ENCODE measurements at regions not wholly inside any gene's neighbourhood (a gene's known extent, or its start where the extent isn't known, plus 50 kb on each side); places are given as distances from the start of the nearest gene placed in this dataset.

DNA sequence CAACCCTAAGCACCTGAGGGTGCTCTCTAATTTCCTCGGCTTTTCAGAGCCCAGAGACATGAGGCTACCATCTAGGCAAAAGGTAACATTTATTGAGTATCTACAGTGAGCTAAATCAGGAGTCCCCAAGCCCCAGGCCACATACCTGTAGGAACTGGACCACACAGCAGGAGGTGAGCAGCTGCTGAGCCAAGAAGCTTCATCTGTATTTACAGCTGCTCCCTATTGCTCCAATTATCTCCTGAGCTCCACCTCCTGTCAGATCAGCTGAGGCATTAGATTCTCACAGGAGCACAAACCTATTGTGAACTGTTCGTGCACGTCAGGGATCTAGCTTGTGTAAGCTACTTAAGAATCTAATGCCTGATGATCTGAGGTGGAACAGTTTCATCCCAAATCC is 70.2 kb downstream of the RND3 start:
- no peak for DNase-seq (ENCODE audit: low read depth in 2 of 3, low spot score in 2 of 3)

DNA sequence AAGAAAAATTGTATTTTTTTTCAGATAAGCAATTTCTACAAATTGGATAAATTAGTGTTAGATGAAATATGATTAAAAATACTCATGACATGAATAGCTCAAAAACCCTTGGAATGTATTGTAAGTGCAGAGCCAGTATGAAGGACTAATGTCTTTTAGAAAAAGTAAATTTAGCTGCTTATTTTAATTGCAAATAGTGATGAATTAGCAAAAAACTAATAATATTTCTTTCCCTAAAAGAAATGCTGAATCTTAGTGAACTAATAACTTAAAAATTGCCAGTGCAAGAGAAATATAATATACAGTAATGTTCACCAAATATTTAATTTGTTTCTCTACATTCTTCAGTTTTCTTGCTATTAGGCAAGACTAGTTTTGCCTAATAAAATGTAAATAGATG is 72.4 kb downstream of the RND3 start:
- no peak for DNase-seq (ENCODE audit: low read depth in 2 of 3, low spot score in 2 of 3)

DNA sequence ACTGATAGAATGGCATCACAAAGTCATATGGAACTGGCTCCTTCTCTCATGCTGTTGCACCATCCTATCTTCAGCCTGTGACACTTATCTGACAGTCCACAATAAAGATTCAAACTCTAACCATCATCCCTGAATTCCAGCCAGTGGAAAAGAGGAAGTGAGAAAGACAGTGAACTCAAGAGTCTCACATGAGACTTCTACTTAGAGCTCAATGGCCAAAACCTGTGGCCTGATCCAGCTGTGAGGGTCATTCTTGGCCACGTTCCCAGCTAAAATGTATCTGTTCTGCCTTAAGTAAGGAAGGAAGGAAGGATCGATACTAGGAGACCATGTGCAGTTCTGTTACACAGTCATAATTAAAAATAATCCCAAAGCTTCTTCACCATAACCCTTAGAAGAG is 73.6 kb downstream of the RND3 start:
- DNase-seq (ENCODE audit: low read depth in 2 of 3, low spot score in 2 of 3) = no peak

DNA sequence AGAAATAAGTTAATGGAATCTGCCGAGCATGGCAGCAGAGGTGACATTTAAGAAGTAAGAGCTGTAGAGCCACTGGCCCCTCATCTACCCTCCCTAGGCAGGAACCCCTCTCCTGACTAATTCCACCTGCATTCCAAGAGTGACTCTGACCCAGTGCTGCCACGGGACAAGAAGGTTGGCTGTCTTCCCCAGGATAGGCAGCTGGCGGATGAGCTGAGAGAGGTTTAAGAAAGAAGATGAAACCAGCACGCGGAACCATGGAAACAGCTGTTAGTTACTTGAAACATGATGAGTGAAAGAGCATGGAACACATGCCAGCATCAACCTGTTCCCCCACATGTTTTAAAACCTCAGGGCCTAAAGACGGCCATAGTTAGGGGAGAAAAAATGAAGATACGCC is 74.1 kb downstream of the RND3 start:
- DNase-seq (ENCODE audit: low read depth in 2 of 3, low spot score in 2 of 3) = no peak

DNA sequence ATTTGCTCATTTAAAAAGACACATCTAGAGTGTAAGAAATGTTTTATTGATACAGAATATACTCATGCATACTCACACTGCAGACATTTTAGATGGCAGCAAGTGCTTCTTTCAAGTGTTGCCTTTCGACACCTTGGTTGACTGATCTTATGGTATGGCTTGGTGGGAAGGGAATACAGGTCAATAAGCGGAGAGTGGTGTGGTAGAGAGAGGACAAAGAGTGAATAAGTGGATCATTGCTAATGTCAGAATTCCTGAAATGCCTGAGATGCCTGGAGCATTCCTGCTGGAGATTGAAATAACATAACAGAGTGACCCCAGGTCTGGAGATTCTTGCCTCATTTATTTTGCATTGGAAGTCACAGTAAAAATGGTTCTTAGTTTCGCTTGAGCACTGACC is 76.7 kb downstream of the RND3 start:
- DNase-seq (ENCODE audit: low read depth in 2 of 3, low spot score in 2 of 3) = no peak

DNA sequence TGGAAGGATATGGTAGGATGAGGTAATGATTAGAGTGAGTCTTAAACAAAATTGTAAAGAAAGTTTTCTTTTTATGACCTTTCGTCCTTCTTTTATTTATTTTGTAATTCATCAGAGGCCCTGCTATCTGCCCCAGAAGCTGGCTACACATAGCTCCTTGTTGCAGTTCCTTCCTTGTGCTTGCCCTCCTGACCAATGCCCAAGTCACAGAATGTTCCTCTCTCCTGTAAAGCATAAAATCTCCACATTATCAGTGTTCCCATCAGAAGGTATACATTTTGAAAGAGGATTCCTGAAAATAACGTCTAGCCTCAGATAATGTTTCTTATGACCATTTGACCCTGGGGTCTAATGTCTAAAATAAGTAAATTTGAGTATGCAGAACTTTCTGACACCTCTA is 78.3 kb downstream of the RND3 start:
- DNase-seq (ENCODE audit: low read depth in 2 of 3, low spot score in 2 of 3) = no peak

DNA sequence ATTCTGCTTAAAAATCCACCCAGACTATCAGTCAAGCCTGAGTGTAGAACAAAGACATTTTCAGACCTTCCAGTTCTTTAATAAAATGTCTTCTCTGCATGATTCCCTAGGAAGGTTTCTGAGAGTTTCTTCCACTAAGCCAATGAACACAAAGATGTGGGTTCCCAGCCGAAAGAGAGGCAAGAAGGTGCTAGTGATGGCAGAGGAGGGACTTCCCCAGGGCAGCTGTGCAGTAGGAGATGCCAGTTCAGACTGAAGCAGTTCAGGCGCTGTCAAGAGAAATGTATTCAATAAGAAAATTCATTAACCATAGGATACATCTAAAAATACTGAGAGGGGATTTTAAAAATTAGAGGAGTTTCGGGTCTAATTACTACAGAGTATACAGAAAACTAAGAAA is 83.3 kb downstream of the RND3 start:
- DNase-seq (ENCODE audit: low read depth in 2 of 3, low spot score in 2 of 3) = no peak

DNA sequence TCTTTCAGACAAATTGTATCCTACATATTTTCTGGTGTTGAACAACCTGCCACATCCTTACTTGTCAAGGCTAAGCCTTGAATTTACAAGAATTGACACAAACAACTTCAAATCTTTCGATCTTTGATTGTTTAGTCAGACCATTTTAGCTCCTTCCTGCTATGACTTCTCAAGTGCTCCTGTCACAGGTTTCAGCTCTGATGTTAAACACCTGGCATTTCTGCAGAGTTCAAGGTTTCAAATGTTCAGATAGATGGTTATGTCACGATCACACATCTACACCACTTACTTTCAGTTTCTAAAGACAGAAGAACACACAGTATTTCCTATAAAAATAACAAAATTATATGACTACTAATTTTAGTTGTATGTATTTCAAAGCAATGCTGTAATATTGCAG is 84.0 kb downstream of the RND3 start:
- no peak for DNase-seq (ENCODE audit: low read depth in 2 of 3, low spot score in 2 of 3)

DNA sequence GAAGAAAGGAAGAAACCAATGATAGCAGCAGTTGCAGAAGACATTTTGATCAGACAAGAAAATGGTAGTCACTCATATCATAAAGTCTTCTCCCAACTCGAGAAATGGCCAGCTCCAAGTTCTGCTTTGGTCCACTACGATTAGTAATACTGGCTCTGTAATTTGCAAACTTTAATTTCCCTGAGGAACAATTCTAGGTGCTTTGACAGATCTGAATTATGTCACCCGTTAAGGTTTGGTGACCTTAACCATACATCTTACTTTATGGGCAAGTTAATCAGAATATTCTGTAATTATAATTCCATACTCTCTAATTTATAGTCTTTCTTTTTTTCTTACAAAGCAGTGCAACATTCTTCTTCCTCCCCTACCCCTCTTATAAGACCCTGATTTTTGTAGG is 84.5 kb downstream of the RND3 start:
- no peak for DNase-seq (ENCODE audit: low read depth in 2 of 3, low spot score in 2 of 3)

DNA sequence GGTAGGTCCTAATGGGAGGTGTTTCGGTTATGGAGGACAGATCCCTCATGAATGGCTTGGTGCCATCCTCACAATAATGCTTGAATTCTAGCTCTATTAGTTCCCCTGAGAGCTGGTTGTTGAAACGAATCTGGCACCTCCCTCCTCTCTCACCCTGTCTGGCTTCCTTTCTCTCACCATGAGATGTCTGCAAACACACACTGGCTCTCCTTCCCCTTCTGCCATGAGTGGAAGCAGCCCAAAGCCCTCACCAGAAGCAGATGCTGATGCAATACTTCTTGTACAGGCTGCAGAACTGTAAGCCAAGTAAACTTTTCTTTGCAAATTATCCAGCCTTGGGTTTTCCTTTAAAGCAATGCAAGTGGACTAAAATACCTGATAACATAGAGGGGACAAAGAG is 86.6 kb downstream of the RND3 start:
- DNase-seq (ENCODE audit: low read depth in 2 of 3, low spot score in 2 of 3) = no peak

DNA sequence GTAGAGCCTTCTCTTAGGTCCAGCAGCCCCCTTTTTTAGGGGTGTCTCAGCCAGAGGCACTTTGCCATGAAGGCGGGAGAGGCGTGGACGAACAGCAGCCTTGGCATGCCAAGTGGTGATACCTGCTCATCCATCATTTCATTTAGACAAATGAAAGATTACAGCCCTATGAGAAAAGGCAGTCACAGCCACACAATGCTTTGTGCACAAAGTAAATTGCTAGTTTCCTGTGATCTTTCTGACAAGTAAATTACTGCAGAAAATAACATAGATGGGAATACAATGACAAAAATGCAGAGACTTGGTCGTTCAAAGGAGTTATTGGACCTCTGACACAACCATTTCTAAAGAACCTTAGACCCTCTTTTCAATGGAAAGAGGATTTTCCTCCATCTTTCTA is 94.9 kb downstream of the RND3 start:
- no peak for DNase-seq (ENCODE audit: low read depth in 2 of 3, low spot score in 2 of 3)

DNA sequence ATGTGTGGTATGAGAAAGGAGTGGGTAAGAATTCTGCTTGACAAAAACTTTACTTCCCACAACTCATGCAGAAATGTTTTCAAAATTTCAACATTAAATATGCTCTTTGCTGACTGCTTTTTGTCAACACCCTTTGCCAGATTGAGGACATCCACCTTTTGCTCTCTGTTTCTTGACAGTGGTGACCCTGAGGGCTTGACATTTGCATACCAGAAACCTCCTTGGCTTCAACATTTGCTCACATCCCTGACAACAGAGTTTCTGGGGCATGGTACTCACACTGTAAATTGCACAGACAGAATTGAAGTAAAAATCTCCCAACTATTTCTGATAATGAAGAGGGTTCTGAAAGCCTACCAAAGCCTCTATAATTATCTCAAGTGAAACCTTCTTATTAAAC is 95.7 kb downstream of the RND3 start:
- no peak for DNase-seq (ENCODE audit: low read depth in 2 of 3, low spot score in 2 of 3)

DNA sequence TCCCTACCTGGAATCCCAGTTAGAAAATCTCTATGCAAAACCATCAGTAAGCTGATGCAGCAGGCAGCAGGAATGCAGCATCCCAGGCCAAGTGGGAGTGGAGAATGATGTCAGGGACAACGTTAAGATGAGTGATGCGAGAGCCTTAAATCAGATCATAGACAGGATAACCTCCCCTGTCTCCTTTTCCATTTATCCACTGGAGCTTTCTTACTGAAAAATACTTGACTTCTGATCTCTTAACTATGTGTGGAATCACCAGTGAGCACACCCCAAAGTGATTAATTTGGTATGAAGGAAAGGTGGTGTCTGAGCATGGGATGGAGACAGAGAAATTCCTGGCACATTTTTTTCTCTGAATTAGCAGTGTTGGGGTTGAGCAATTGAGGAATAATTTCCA is 98.0 kb downstream of the RND3 start:
- no peak for DNase-seq (ENCODE audit: low read depth in 2 of 3, low spot score in 2 of 3)

DNA sequence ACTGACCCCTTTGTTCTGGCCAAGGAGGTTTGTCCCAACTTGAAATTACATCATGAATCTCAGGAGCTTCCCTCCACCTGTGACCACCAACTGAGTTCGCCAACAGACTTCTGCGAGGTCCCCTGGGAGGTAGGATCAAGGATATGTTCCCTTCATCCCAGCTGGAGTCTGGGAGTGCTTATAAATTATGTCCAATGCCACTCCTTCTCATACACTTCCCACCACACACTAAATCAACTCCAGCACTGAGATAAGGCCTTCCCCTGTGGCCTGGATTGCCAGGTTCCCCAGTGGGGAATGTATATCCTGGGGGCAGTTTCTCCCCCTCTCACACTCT is 99.2 kb downstream of the RND3 start:
- no peak for DNase-seq (ENCODE audit: low read depth in 2 of 3, low spot score in 2 of 3)

DNA sequence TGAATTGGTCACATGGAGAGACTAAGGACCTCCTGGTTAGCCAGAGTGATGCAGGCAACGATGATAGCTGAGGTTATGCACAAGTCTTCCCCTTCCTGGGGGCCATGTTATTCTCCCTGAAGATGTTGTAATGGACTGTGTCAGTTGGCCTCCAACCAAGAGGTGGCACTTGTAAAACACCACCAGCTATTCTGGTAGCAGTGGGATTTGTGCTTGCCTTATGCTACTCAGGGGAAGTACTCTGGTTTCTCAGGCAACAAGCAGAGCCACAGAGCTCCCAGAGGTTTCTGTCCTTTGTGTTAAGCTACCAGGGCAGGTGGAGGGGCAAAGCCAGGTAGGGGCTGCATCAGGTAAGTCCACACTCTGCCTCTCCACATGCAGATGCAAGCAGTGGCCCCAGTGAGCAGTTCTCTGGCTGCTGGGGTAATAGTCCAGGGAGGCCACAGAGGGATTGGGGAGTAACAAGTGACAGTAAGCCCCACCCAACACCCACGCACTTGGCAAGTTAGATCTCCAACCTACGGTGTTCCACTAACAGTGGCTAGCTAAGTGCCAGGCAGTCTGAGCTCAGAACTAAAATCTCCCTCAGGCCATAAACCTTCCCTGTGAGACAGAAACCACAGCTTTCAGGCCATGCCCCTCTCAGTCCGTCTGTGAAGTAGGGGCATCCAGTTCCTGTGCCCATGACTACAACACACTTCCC is 99.7 kb downstream of the RND3 start:
- DNase-seq (ENCODE audit: low read depth in 2 of 3, low spot score in 2 of 3) = no peak

DNA sequence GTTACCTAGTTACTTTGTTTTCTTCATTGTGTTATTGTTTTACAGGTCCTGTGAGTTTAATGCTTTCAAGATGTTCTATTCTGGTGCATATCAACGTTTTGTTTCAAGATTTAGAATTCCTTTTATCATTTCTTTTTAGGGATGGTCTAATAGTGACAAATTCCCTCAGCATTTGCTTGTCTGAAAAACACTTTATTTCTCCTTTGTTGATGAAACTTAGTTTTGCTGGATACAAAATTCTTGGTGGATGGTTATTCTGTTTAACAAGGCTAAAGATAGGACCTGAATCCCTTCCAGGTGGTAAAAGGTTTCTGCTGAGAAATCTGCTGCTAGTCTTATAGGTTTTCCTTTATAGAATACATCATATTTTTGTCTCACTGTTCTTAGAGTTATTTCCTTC is 102.3 kb downstream of the RND3 start:
- no peak for DNase-seq (ENCODE audit: low read depth in 2 of 3, low spot score in 2 of 3)

DNA sequence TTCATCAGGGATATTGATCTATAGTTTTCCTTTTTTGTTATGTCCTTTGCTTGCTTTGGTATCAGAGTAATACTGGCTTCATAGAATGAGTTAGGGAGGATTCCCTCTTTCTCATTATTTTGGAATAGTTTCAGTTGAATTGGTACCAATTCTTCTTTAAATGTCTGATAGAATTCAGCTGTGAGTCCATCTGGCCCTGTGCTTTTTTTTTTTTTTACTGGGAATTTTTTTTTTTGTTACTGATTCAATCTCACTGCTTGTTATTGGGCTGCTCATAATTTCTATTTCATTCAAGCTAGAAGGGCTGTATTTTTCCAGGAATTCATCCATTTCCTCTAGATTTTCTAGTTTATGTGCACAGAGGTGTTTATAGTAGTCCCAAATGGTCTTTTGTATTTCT is 103.9 kb downstream of the RND3 start:
- no peak for DNase-seq (ENCODE audit: low read depth in 2 of 3, low spot score in 2 of 3)

DNA sequence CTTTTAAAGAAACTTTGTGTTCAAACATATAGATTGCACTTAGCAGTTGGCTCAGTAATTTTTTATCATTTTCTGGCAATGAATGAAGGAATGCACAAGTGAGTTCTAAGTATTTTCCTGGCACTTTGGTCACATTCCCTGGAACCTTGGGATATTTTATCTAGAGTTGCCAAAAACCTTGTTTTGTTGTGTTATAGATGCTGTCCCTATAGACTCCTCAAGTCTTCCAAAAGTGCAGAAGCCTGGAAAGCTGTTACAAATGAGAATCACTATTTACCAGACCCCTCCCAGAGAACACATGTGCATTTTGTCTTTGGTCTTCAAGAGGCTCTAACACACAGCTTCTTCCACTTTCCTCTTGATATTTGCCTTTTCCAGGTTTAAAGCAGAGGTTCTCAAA is 108.3 kb downstream of the RND3 start:
- no peak for DNase-seq (ENCODE audit: low read depth in 2 of 3, low spot score in 2 of 3)

DNA sequence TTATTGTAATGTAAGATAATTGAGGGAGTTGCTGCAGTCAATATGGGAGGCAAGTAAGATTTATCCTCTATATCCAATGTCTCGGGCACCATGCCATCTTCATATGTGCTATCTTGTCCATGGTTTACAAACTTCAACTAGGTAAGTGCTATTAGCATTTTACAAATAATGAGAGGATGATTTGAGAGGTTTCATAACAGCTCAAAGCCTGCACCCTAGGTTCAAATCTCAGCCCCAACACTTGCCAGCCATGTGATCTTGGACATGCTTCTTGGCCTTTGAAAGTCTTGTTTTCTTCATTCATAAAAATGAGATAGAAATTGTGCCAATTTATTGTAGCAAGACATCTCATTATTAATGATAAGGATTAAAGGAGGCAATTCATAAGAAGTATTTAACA is 108.8 kb downstream of the RND3 start:
- DNase-seq (ENCODE audit: low read depth in 2 of 3, low spot score in 2 of 3) = no peak

DNA sequence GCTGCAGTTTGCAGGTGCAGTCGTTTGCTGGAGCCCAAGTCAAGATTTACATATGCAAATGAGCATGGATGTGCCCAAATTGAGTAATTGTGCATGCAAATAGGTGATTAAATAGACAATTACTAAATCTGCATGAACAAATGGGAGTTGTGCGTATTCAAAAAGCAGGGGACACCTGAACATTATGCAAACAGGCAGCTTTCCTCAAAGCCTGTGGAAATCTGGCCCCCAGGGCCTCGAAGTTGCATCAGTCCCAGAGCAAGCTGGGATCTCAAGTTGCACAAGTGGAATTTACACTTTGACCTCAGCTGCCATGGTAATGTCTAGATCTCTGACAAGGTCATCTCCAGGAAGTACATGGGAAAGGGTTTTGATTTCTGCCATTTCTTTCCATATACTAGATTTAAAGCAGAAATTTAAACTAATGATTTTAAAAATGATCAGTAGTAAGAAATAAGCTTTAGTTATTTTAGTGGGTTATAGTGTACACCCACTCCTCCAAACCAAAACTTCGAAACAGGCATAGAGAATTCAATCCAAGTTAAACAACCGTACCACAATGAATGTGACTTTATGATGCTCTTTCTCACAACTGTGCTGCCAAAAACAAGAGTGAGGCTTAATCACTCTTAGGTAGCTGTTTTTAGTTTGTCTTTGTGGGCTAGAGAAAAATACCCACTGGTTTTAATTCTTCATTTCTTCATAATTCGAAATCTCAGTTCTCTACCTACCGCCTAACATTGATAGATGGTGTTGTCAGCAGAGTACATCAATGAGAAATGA is 110.7 kb downstream of the RND3 start:
- no peak for DNase-seq (ENCODE audit: low read depth in 2 of 3, low spot score in 2 of 3)

DNA sequence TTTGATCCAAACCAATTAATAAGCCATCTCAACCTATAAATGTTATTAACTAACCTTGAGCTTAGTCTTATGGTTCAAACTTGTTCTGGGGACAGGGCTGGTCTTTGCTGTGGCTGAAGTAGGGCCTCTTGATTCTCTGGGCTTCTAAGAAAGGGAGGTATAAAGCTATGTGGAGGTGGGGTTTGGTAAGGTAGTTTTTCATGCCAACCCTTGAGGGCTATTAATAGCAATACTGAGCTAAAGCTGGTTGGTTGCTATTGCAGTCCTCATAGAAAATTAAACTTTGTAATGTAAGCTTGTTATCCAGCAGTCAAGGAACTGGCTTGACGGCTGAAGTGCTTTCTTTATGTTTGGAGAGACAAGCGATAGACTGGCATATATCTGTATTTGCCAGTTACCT is 112.1 kb downstream of the RND3 start:
- no peak for DNase-seq (ENCODE audit: low read depth in 2 of 3, low spot score in 2 of 3)

DNA sequence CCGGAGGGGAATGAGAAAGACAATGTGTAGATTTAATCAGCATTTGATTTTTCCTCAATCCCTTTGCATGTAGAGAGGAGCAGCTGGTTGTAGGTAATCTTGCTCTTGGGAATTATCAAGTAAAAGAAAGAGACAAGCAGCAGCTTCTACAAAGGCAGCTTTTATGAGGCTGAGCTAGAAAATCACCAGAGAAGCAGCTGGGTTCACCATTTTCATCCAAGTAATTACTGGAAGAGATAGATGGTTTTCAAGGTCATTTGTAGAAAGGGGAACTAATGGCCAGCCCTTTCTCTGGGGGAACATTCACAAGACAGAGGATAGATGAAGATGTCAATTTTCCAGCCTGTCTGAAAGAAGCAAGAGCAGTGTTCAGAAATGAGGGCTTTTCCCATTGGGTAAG is 113.0 kb downstream of the RND3 start:
- no peak for DNase-seq (ENCODE audit: low read depth in 2 of 3, low spot score in 2 of 3)

DNA sequence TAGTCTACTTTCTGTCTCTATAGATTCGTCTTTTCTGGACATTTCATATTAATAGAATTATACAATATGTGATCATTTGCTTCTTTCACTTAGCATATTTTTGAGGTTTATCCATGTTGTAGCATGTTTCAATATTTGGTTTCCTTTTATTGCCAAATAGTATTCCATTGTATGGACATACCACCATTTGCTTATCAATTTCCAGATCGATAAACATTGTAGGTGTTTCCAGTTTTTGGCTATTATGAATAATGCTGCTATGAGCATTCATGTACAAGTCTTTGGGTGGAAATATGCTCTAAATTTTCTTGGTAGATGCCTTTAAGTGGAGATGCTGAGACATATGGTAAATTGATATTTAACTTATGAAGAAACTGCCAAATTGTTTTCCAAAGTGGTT is 114.1 kb downstream of the RND3 start:
- no peak for DNase-seq (ENCODE audit: low read depth in 2 of 3, low spot score in 2 of 3)

Measured in hematopoietic multipotent progenitor cell (in vitro differentiated cells).